ENCODE measurements at regions not wholly inside any gene's neighbourhood (a gene's known extent, or its start where the extent isn't known, plus 50 kb on each side); places are given as distances from the start of the nearest gene placed in this dataset.

- no peak for TF ChIP-seq CTCF (IDR thresholded peaks at IDR 0.05)
- no peak for TF ChIP-seq EP300 (IDR thresholded peaks at IDR 0.05)
- no peak for TF ChIP-seq POLR2A (IDR thresholded peaks at IDR 0.05)
These were observed 443.6 kb downstream of the TDRD15 start for GRCh38 chr2:21567395-21567794.

Measured in ovary (tissue), 3 donors.